ENCODE measurements at regions not wholly inside any gene's neighbourhood (a gene's known extent, or its start where the extent isn't known, plus 50 kb on each side); places are given as distances from the start of the nearest gene placed in this dataset.

DNA sequence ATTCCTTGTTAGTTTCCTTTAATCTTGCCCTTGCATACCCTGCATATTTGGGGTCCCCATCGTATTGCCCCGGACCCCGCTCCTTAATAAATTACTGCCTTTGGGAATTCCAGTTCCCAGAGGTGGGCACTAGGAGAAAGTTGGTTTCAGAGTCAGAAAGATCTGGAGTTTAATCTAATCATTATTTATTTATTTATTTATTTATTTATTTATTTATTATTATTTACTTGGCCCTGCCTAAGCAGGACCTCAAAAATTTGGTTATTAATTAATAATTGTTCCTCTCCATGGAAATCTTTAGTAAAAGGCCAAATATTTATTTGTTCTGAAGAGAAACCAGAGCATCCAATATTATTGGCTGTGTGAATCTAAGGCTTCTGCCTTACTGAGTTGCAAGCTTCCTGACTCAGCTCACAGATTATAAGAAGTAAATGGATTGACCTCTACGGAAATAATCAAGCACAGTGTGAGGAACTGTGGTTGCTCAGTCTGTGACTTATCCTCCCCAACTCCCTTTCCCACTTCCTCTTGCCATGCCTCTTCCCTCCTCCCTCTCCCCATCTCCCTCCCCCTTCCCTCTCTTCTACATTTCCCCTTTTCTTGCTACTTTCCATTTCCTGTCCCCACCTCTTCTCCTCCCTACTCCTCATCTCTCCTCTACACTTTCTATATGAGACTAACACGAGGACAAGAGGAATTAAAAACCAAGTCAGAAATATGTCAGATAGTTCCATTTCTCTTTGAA, 61.5 kb upstream of the AP1S2 start:
- no peak for DNase-seq (ENCODE audit: low spot score)

DNA sequence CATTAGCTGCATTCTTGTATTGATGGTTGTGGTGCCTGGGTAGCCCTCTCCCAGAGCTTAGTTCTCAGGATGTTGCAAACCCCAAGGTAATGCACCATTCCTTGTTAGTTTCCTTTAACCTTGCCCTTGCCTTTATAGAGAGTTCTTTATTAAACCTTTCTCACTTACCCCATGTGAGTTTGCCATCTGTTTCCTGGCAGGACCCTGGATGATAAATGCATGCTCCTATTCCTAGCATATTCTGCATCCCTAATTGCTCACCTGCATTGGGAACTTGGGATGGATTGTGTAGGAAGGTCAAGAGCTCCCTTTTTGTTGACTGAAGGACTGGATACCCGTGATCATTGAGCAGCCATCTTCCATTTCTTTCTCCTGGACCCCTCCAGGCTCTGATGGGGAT, 59.9 kb upstream of the AP1S2 start:
- no peak for DNase-seq (ENCODE audit: low spot score)

- no peak for DNase-seq (ENCODE audit: low spot score)
Measured at GRCh38 chrX:15913146-15913545, 58.5 kb upstream of the AP1S2 start.

DNA sequence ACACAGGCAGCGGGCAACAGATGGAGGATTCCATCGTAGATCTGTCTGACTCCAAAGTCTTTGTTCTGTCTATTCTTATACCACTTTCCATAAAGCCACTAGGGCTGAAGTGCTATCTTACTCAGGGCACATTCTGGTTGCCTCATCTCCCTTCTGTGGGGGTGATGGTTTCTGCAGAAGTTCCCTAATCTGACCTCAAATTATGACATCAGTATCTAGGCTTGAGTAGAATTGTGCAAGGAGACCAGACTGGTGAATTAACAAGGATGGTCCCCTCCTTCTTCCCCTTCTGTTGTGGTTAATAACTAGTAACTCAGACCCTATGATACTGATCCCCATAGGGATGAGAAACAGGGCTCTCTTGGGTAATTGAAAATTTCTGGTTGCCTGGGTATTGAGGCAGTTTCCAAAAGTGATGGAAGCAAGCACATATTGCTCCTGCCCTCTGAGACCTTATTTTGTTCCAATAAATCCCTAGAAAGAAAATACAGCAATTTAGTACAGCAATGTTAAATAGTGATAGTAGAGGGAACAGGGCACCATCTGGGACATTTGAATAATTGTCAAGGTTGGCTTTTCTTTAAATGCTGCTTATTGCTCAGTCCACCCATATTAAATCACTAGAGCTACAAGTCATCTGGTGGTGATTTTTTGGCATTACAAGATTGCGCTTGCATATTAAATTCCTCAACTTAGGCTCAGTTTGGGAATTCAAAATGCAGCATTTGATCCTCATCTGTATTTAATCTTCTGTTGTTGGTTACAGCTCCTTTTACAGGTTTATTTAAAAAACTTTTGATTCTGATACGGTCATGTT, 57.3 kb upstream of the AP1S2 start:
- no peak for DNase-seq (ENCODE audit: low spot score)

GRCh38 chrX:15909605-15910004, 55.0 kb upstream of the AP1S2 start:
- DNase-seq (ENCODE audit: low spot score) = no peak

DNA sequence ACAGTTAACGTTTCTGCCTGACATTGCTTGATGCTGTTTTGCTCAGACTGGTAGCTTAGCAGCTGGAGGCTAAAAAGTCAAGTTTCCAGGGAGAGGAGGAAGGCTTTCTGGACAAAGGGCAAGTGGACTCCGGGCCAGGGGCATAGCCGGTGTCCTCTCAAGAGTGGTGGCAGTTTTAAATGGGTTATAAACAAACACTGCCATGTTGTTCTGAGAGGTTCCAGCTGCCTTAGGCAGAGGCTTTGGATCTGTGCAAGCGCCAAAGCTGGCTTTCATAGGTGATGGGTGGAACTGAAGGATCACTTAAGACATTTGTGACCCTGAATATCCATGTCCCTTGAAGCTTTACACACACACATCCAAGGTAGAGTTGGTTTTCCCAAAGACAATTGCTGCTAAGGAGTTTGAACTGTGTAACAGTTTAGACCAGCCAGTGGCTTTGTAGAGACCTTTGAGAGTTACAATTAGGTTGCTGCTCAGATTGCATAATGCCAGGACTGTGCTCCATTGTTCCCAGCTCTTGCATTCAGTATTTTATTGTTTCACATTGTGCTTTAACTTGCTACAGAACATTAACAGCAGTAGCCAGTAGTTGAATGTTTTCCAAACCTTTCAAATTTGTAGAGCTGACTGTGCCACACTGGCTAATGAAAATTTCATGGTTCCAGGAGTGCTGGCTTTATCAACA, 54.1 kb upstream of the AP1S2 start:
- DNase-seq (ENCODE audit: low spot score) = no peak

DNA sequence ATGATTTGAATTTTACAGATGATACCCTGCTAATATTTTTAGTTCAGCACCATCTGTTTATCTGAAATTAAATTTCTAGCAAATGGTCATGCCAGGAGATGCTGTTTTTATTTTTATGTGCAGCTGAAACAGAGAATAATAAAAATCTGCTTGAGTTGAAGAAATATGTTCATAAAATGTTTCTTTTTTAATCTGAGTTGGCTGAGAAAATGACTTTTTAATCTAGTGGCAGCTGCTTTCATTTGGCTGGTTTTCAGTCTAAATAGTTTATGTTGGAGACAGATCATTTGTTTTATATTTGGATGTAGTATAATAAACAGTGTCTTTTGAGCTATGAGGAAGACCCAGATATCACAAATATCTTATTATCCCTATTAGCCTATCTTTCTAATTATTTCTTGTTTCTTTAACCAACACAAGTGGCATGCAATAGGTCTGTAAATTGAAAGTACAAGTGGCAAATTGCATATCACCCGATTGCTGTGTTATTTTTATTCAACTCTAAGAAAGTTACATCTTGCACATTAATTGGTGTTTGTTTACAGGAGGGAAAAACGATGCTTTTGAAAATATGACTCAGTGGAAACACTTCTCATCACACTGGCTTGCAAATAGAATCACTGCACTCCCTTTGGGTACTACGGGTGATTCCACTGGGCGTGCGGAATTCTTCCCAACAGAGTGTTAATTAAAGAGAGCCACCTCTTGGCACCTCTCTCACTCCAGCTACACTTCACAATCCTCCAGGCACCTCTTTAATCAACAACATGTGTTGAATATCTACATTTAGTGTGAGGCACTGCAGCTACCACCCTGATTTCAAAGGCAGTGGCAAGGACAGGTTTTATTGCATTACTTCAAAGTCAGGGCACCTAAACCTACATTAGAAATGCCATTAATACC, 51.7 kb upstream of the AP1S2 start:
- no peak for DNase-seq (ENCODE audit: low spot score)
